Activated naive CD8-positive, alpha-beta T cell treated with anti-CD3 and anti-CD28 coated beads, Interleukin-2, amount 50 U/mL, for 24 hours (primary cell): ENCODE measurements at regions not wholly inside any gene's neighbourhood (a gene's known extent, or its start where the extent isn't known, plus 50 kb on each side); places are given as distances from the start of the nearest gene placed in this dataset.

Experiments used
- ATAC-seq: fragments of 150-1000 bp; cut with Tn5 transposase; one replicate; pipeline ENCODE4 v1.10.0; 2021
- DNase-seq: peaks from one replicate; pipeline ENCODE4 v3.0.0; 2021
- H3K27ac Mint-ChIP-seq: one replicate; pipeline ENCODE4 v1.8.0; 2021; ENCODE audit warnings: mild to moderate bottlenecking, mixed read lengths
- H3K27me3 Mint-ChIP-seq: one replicate; pipeline ENCODE4 v1.8.0; 2021; ENCODE audit warnings: mixed read lengths
- H3K36me3 Mint-ChIP-seq: one replicate; pipeline ENCODE4 v1.8.0; 2021; ENCODE audit warnings: low read depth, mixed read lengths
- H3K4me1 Mint-ChIP-seq: one replicate; pipeline ENCODE4 v1.8.0; 2021; ENCODE audit warnings: mixed read lengths
- H3K4me3 Mint-ChIP-seq: one replicate; pipeline ENCODE4 v1.8.0; 2021; ENCODE audit warnings: mild to moderate bottlenecking, moderate library complexity, mixed read lengths
- H3K9me3 Mint-ChIP-seq: one replicate; pipeline ENCODE4 v1.8.0; 2021; ENCODE audit warnings: mixed read lengths

DNA sequence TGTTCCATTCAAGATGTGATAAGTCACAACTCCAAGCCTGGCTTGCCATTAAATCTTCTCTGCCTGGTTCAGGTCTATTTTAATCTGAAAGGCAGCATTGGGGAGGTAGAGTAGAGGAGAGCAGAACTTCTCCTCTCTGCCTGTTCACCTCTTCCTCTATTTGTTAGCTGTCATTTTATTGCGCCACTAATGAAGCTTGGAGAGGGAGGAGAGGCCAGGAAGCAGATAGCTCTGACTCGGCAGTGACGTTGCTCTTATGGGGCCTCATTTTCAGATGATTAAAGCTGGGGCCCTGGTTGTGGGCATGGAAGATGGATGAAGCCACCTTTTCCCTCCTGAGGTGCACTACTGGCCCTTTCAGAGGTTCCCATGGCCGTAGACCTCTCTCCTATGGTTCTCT lies 207.3 kb downstream of the MID1IP1 start:
- H3K36me3 Mint-ChIP-seq: no peaks in the 10 kb centered on the region
- no peak for ATAC-seq
- no peaks in the 10 kb centered on the region for H3K9me3 Mint-ChIP-seq

GRCh38 chrX:39011454-39012221 lies 210.4 kb downstream of the MID1IP1 start:
- Mint-ChIP-seq H3K4me1 (no peaks in the 10 kb centered on the region), H3K36me3 (no peaks in the 10 kb centered on the region), H3K4me3 (no peak overlapping the region), H3K27me3 (no peaks in the 10 kb centered on the region), H3K27ac (no peak overlapping the region), H3K9me3 (no peaks in the 10 kb centered on the region)
- no peak for ATAC-seq
- no peak for DNase-seq

More for the DNA sequence above, 207.3 kb downstream of the MID1IP1 start:
- Mint-ChIP-seq H3K27me3 (no peaks in the 10 kb centered on the region), H3K27ac (no peak overlapping the region), H3K4me1 (no peaks in the 10 kb centered on the region), H3K4me3 (no peak overlapping the region)
- DNase-seq: no peak

GRCh38 chrX:39012621-39013111 lies 211.4 kb downstream of the MID1IP1 start:
- Mint-ChIP-seq H3K4me3 (no peak overlapping the region), H3K27me3 (no peaks in the 10 kb centered on the region), H3K27ac (no peak overlapping the region), H3K36me3 (no peaks in the 10 kb centered on the region), H3K4me1 (no peaks in the 10 kb centered on the region), H3K9me3 (no peaks in the 10 kb centered on the region)
- DNase-seq (no peak), ATAC-seq (no peak)

- Mint-ChIP-seq H3K4me3 (no peak overlapping the region), H3K4me1 (no peaks in the 10 kb centered on the region), H3K9me3 (no peaks in the 10 kb centered on the region), H3K27me3 (no peaks in the 10 kb centered on the region), H3K36me3 (no peaks in the 10 kb centered on the region), H3K27ac (no peak overlapping the region)
- ATAC-seq (no peak), DNase-seq (no peak)
Measured at GRCh38 chrX:39016556-39016955, 215.3 kb downstream of the MID1IP1 start.

DNA sequence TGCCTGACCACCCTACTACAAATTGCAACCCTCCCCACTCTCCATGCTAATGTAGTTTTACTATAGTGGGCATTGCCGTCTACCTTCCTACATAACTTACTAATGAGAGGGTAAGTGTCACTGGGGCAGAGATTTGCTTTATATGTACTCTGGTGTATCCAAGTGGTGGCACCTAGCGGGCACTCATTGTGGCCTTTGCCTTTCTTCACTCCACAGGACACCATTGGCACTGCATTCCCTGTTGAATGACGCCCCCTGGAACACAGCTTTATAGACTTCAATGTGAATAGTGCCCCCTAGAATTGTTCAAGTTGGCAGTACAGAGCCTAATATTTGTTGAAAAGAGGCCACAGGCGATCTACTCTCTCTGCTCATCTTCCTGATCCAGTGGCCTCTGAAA lies 215.8 kb downstream of the MID1IP1 start:
- H3K27me3 Mint-ChIP-seq: no peaks in the 10 kb centered on the region

GRCh38 chrX:39017716-39018115 lies 216.5 kb downstream of the MID1IP1 start:
- H3K36me3 Mint-ChIP-seq: no peaks in the 10 kb centered on the region
- no peaks in the 10 kb centered on the region for H3K9me3 Mint-ChIP-seq
- no peaks in the 10 kb centered on the region for H3K4me1 Mint-ChIP-seq
- H3K4me3 Mint-ChIP-seq: no peak overlapping the region
- no peak overlapping the region for H3K27ac Mint-ChIP-seq
- ATAC-seq (no peak), DNase-seq (no peak)
- no peaks in the 10 kb centered on the region for H3K27me3 Mint-ChIP-seq

More for the DNA sequence above, 215.8 kb downstream of the MID1IP1 start:
- no peak overlapping the region for H3K27ac Mint-ChIP-seq
- H3K4me3 Mint-ChIP-seq: no peak overlapping the region
- no peaks in the 10 kb centered on the region for H3K9me3 Mint-ChIP-seq
- no peak for DNase-seq
- no peaks in the 10 kb centered on the region for H3K4me1 Mint-ChIP-seq
- ATAC-seq: no peak
- no peaks in the 10 kb centered on the region for H3K36me3 Mint-ChIP-seq

GRCh38 chrX:39018541-39018940 lies 217.3 kb downstream of the MID1IP1 start:
- DNase-seq (no peak), ATAC-seq (no peak)
- no peaks in the 10 kb centered on the region for H3K27me3 Mint-ChIP-seq
- no peak overlapping the region for H3K27ac Mint-ChIP-seq
- H3K9me3 Mint-ChIP-seq: no peaks in the 10 kb centered on the region
- no peaks in the 10 kb centered on the region for H3K4me1 Mint-ChIP-seq
- H3K4me3 Mint-ChIP-seq: no peak overlapping the region
- no peaks in the 10 kb centered on the region for H3K36me3 Mint-ChIP-seq

DNA sequence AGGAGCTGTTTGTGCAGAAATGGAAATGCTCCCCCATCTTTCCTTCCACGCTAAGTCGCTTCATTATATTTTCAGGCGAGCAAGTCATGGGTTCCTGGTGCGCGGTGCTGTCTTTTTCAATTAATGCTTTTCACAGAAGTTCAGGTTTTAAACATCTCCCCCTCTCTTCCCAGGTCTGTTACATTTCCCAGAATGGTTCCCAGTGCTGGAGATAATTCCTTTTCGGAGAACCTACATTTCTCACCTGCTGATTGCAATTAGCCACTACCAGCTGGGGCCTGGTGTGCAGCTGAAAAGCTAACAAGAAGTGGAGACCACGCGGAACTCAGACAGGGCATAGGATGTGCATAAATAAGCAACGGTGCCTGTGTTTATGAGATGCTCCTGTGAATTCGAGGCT lies 217.8 kb downstream of the MID1IP1 start:
- H3K4me1 Mint-ChIP-seq: no peaks in the 10 kb centered on the region
- no peaks in the 10 kb centered on the region for H3K27me3 Mint-ChIP-seq

GRCh38 chrX:39020051-39020669 lies 218.9 kb downstream of the MID1IP1 start:
- Mint-ChIP-seq H3K9me3 (no peaks in the 10 kb centered on the region), H3K4me3 (no peak overlapping the region), H3K27me3 (no peaks in the 10 kb centered on the region), H3K4me1 (no peaks in the 10 kb centered on the region), H3K36me3 (no peaks in the 10 kb centered on the region), H3K27ac (no peak overlapping the region)
- DNase-seq (no peak), ATAC-seq (no peak)

More for the DNA sequence above, 217.8 kb downstream of the MID1IP1 start:
- H3K9me3 Mint-ChIP-seq: no peaks in the 10 kb centered on the region
- H3K36me3 Mint-ChIP-seq: no peaks in the 10 kb centered on the region
- ATAC-seq (no peak), DNase-seq (no peak)
- H3K4me3 Mint-ChIP-seq: no peak overlapping the region
- H3K27ac Mint-ChIP-seq: no peak overlapping the region

DNA sequence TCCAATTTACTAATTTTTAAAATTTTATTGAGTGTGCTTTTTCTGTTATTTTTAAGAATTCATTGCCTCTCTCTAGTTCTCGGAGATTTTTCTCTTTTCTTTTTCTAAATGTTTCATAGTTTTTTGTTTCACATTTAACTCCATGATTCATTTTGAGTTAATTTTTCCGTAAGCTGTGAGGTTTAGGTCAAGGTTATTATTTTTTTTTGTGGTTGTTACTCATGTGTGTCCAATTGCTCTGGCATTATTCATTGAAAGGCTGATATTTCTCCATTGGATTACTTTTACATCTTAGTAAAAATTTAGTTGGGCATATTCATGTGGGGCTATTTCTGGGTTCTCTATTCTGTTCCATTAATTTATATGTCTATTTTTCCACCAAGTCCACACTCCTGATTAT lies 220.8 kb downstream of the MID1IP1 start:
- Mint-ChIP-seq H3K27me3 (no peaks in the 10 kb centered on the region), H3K27ac (no peak overlapping the region), H3K9me3 (no peaks in the 10 kb centered on the region), H3K4me3 (no peak overlapping the region), H3K4me1 (no peaks in the 10 kb centered on the region), H3K36me3 (no peaks in the 10 kb centered on the region)
- no peak for ATAC-seq
- DNase-seq: no peak

GRCh38 chrX:39029221-39029620 lies 228.0 kb downstream of the MID1IP1 start:
- no peak for DNase-seq
- Mint-ChIP-seq H3K27me3 (no peaks in the 10 kb centered on the region), H3K4me3 (no peak overlapping the region), H3K4me1 (no peaks in the 10 kb centered on the region), H3K27ac (no peak overlapping the region), H3K9me3 (peaks cover 13% of the 10 kb centered on the region), H3K36me3 (peaks cover 6% of the 10 kb centered on the region)
- ATAC-seq: no peak

GRCh38 chrX:39030636-39031035 lies 229.4 kb downstream of the MID1IP1 start:
- ATAC-seq: no peak
- Mint-ChIP-seq H3K4me1 (no peaks in the 10 kb centered on the region), H3K36me3 (peaks cover 6% of the 10 kb centered on the region), H3K4me3 (no peak overlapping the region), H3K9me3 (peaks cover 13% of the 10 kb centered on the region), H3K27me3 (no peaks in the 10 kb centered on the region), H3K27ac (no peak overlapping the region)
- DNase-seq: no peak

DNA sequence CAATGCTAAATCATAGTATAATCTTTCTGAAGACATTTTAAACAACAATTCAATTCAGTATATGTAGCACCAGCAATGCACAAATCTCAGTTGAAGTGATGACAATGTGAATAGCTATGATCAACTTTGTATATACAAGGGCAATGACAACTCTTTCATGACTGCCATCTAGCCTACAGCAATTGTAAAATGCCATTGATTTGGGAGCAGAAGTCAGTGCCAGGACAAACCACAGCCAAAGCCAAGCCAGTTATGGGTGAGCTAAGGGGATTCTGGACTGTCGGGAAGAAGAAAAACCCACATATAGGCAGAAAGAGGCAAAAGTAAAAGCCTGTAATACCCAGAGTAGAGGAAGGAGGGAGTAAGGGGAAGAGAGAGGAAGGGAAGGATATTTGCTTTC lies 238.6 kb downstream of the MID1IP1 start:
- Mint-ChIP-seq H3K27me3 (peaks cover 8% of the 10 kb centered on the region), H3K36me3 (no peaks in the 10 kb centered on the region), H3K4me3 (no peak overlapping the region), H3K27ac (no peak overlapping the region), H3K9me3 (no peaks in the 10 kb centered on the region), H3K4me1 (no peaks in the 10 kb centered on the region)
- no peak for ATAC-seq
- DNase-seq: no peak

- Mint-ChIP-seq H3K36me3 (no peaks in the 10 kb centered on the region), H3K27me3 (no peaks in the 10 kb centered on the region), H3K9me3 (no peaks in the 10 kb centered on the region), H3K27ac (no peak overlapping the region), H3K4me3 (no peak overlapping the region), H3K4me1 (no peaks in the 10 kb centered on the region)
- DNase-seq: no peak
- no peak for ATAC-seq
Measured at GRCh38 chrX:39043838-39044550, 242.7 kb downstream of the MID1IP1 start.

DNA sequence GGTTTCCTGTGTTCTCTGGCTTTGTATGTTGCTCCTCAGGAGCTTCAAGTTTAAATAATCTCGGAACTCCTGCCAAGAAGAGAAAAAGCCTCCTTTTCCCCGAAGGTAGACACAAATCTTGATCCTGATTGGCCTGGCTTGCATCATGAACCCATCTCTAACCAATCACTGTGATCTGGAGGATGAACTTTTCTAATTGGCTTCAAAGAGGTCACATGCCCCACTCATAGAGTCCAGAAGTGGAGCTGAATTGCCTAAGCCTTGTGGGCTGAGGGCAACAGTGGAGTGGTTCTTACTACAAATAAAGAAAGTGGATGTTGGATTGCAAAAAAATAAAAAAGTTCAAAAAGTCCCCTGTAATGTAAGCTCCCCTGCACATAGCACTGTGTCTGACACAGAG lies 245.9 kb downstream of the MID1IP1 start:
- ATAC-seq: no peak

More for the DNA sequence above, 245.9 kb downstream of the MID1IP1 start:
- Mint-ChIP-seq H3K27ac (no peak overlapping the region), H3K36me3 (no peaks in the 10 kb centered on the region), H3K4me3 (no peak overlapping the region), H3K4me1 (no peaks in the 10 kb centered on the region), H3K27me3 (no peaks in the 10 kb centered on the region), H3K9me3 (no peaks in the 10 kb centered on the region)
- DNase-seq: no peak
